Neural progenitor cell (in vitro differentiated cells): ENCODE measurements at regions not wholly inside any gene's neighbourhood (a gene's known extent, or its start where the extent isn't known, plus 50 kb on each side); places are given as distances from the start of the nearest gene placed in this dataset.

Source experiments
- CTCF ChIP-seq: fragments of 200-600 bp; sonication (generic); IDR thresholded peaks from 2 replicates; pipeline ENCODE4 v1.5.1; 2017; ENCODE audit warnings: antibody characterized with exemption, mild to moderate bottlenecking
- EZH2 ChIP-seq: fragments of 200-600 bp; sonication (generic); IDR thresholded peaks from 2 replicates; pipeline ENCODE4 v1.6.1; 2017; ENCODE audit warnings: antibody characterized with exemption, mild to moderate bottlenecking, moderate library complexity
- EZH2phosphoT487 ChIP-seq: fragments of 200-600 bp; sonication (generic); IDR thresholded peaks from 2 replicates; pipeline ENCODE4 v1.6.1; 2017; ENCODE audit warnings: antibody characterized with exemption

GRCh38 chr5:89457411-89458331, 574.7 kb upstream of the MEF2C start:
- TF ChIP-seq CTCF = no peak
- TF ChIP-seq EZH2 = no peak
- no peak for TF ChIP-seq EZH2phosphoT487
